B cell (primary cell): ENCODE measurements at regions not wholly inside any gene's neighbourhood (a gene's known extent, or its start where the extent isn't known, plus 50 kb on each side); places are given as distances from the start of the nearest gene placed in this dataset.

ENCODE experiments used
- ATAC-seq: fragments of 200-7000 bp; cut with Tn5 transposase; one replicate; pipeline ENCODE4 v1.10.0; 2021; ENCODE audit warnings: low read depth, mild to moderate bottlenecking, moderate number of reproducible peaks, moderate library complexity
- CTCF ChIA-PET: fragments of 350-600 bp; sonication (Branson Sonifier 250); formaldehyde crosslinking; loops from one replicate; lab custom pipeline; 2021; ENCODE audit warnings: antibody characterized with exemption, inconsistent platforms; lab: Charles Lee
- POLR2A ChIA-PET: fragments of 350-600 bp; sonication (Branson Sonifier 250); formaldehyde crosslinking; loops from one replicate; lab custom pipeline; 2021; ENCODE audit warnings: antibody characterized with exemption; lab: Charles Lee
- DNase-seq: peaks from one replicate; pipeline ENCODE4 v3.0.0; 2013
- H2AFZ ChIP-seq: 2 replicates; pipeline ENCODE4 v1.6.1; 2012; ENCODE audit warnings: mild to moderate bottlenecking, low read depth, low read length; ENCODE audit not compliant: insufficient read depth, poor library complexity, severe bottlenecking
- H3K27ac ChIP-seq, 2 donors: 1 replicate in 1 of 2; 2 replicates in 1 of 2; pipeline ENCODE4 v1.5.1; 2012 to 2013; ENCODE audit warnings: low read length in 2 of 2, mild to moderate bottlenecking in 2 of 2, moderate library complexity in 1 of 2
- H3K27me3 ChIP-seq, 4 experiments: fragments of 200-600 bp in 1 of 4; sonication (generic) in 1 of 4; replicated peaks in 1 of 4; 1 replicate in 2 of 4; 2 replicates in 2 of 4; pipeline versions ENCODE4 v1.6.1 to v1.7.0; 2013 to 2016; ENCODE audit warnings: low read length in 3 of 4, mild to moderate bottlenecking in 2 of 4, mixed read lengths in 1 of 4, moderate library complexity in 1 of 4; ENCODE audit not compliant: insufficient read depth in 4 of 4, control insufficient read depth in 3 of 4; ENCODE audit errors: control extremely low read depth in 1 of 4
- H3K36me3 ChIP-seq, 2 experiments: replicated peaks in 1 of 2; 1 replicate in 1 of 2; 2 replicates in 1 of 2; pipeline versions ENCODE4 v1.6.1 to v1.7.1; 2013; ENCODE audit warnings: low read length in 1 of 2; ENCODE audit not compliant: insufficient read depth in 2 of 2, control insufficient read depth in 1 of 2; ENCODE audit errors: control extremely low read depth in 1 of 2, extremely low read depth in 1 of 2
- H3K4me1 ChIP-seq, 2 donors: fragments of 200-600 bp in 1 of 2; sonication (generic) in 1 of 2; 1 replicate in 1 of 2; 2 replicates in 1 of 2; pipeline versions ENCODE4 v1.5.1 to v1.6.1; 2013 to 2017; ENCODE audit warnings: low read length in 2 of 2; ENCODE audit not compliant: control insufficient read depth in 2 of 2, insufficient read depth in 2 of 2
- H3K4me2 ChIP-seq: replicated peaks from 2 replicates; pipeline ENCODE3; 2012; ENCODE audit warnings: mild to moderate bottlenecking, low read depth, low read length; ENCODE audit not compliant: poor library complexity, severe bottlenecking
- H3K4me3 ChIP-seq, 5 experiments: fragments of 200-600 bp in 1 of 5; sonication (generic) in 1 of 5; 1 replicate in 3 of 5; 2 replicates in 2 of 5; pipeline versions ENCODE4 v1.5.1 to v1.7.0; 2011 to 2016; ENCODE audit warnings: low read length in 4 of 5, mild to moderate bottlenecking in 4 of 5, low read depth in 2 of 5, control low read depth in 1 of 5, moderate library complexity in 1 of 5; ENCODE audit not compliant: insufficient read depth in 1 of 5; ENCODE audit errors: control extremely low read depth in 1 of 5, extremely low read depth in 1 of 5
- H3K79me2 ChIP-seq: fragments of 200-600 bp; sonication (generic); one replicate; pipeline ENCODE4 v1.6.0; 2016; ENCODE audit warnings: low read length; ENCODE audit not compliant: control insufficient read depth, insufficient read depth
- H3K9ac ChIP-seq: fragments of 200-600 bp; sonication (generic); 2 replicates; pipeline ENCODE4 v1.6.1; 2017; ENCODE audit warnings: mild to moderate bottlenecking, low read length, moderate library complexity
- H3K9me3 ChIP-seq, 3 donors: one replicate each; pipeline versions ENCODE4 v1.6.1 to v1.7.1; 2013; ENCODE audit warnings: low read length in 2 of 3; ENCODE audit not compliant: control insufficient read depth in 2 of 3, insufficient read depth in 1 of 3; ENCODE audit errors: control extremely low read depth in 1 of 3
- H4K20me1 ChIP-seq: 2 replicates; pipeline ENCODE4 v1.6.0; 2012; ENCODE audit warnings: mild to moderate bottlenecking, low read length; ENCODE audit not compliant: insufficient read depth, control insufficient read depth, poor library complexity, severe bottlenecking
- H3K27ac Mint-ChIP-seq: one replicate; pipeline ENCODE4 v1.8.0; 2021; ENCODE audit warnings: mixed read lengths
- H3K27me3 Mint-ChIP-seq: one replicate; pipeline ENCODE4 v1.8.0; 2021; ENCODE audit warnings: mixed read lengths
- H3K4me1 Mint-ChIP-seq: one replicate; pipeline ENCODE4 v1.8.0; 2021; ENCODE audit warnings: mixed read lengths
- H3K4me3 Mint-ChIP-seq: one replicate; pipeline ENCODE4 v1.8.0; 2021; ENCODE audit warnings: mixed read lengths
- H3K9me3 Mint-ChIP-seq: one replicate; pipeline ENCODE4 v1.8.0; 2022; ENCODE audit warnings: mixed read lengths; ENCODE audit not compliant: insufficient read depth
- CTCF ChIP-seq: fragments of 200-600 bp; IDR thresholded peaks from one replicate; pipeline ENCODE4 v1.8.0; 2022; ENCODE audit warnings: antibody characterized with exemption, mild to moderate bottlenecking
- EZH2 ChIP-seq: IDR thresholded peaks from 2 replicates; pipeline ENCODE4 v1.6.1; 2012; ENCODE audit warnings: borderline replicate concordance, low read depth, mild to moderate bottlenecking, moderate library complexity, low read length; ENCODE audit not compliant: insufficient read depth, poor library complexity, severe bottlenecking
- WGBS: methylation state at CpG from one replicate; pipeline ENCODE4 v1.1.5; 2013; ENCODE audit warnings: missing lambda C conversion rate; ENCODE audit not compliant: insufficient coverage; 5-methylcytosine and 5-hydroxymethylcytosine counted together
- intact Hi-C: fragments of 100-400 bp; cut with micrococcal nuclease; formaldehyde crosslinking; loops from one replicate; pipeline ENCODE4 v1.10.0; 2022

DNA sequence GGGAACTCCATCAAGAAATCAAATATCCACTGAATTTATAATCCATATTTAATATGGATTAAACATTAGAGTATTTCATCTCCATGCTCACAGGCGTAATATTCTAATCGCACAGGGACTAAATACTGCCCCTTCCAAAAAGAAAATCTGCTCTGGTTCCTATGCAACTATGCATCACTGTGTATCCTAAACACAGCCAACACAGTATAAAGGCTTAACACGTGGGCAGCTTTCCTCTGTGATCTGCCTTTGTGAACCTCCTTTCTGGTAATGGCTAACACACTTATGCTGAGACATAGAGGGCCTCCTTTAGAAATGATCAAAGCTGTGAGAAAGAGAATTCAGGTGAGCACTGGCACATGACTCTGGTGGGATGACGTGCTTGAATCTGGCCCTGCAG lies 110.2 kb downstream of the RAB11FIP2 start:
- H3K4me2 ChIP-seq = no peak overlapping the region

GRCh38 chr10:117936976-117937375 lies 109.8 kb downstream of the RAB11FIP2 start:
- H4K20me1 ChIP-seq = no peaks in the 10 kb centered on the region
- ChIA-PET POLR2A (no interaction called here), CTCF (no interaction called here)
- H3K79me2 ChIP-seq = no peaks in the 10 kb centered on the region
- no peak overlapping the region for H2AFZ ChIP-seq
- Mint-ChIP-seq H3K4me1 (no peaks in the 10 kb centered on the region), H3K4me3 (no peak overlapping the region), H3K27ac (no peak overlapping the region), H3K9me3 (no peaks in the 10 kb centered on the region), H3K27me3 (no peaks in the 10 kb centered on the region)
- no peak for TF ChIP-seq EZH2
- no peak for TF ChIP-seq CTCF
- intact Hi-C loops = no loop called here
- no peaks in the 10 kb centered on the region for H3K27me3 ChIP-seq
- H3K9me3 ChIP-seq = peaks cover 0 to 3% (median 0%) of the 10 kb centered on the region in 3 donors
- H3K4me2 ChIP-seq = no peak overlapping the region
- no peaks in the 10 kb centered on the region for H3K36me3 ChIP-seq
- H3K4me3 ChIP-seq = no peak overlapping the region
- ATAC-seq (no peak), DNase-seq (no peak)
- H3K9ac ChIP-seq = no peak overlapping the region
- H3K27ac ChIP-seq = no peak overlapping the region
- H3K4me1 ChIP-seq = no peaks in the 10 kb centered on the region
- WGBS = 100% methylated on average over 1 of the region's 3 CpGs

More for the DNA sequence above, 110.2 kb downstream of the RAB11FIP2 start:
- no peak overlapping the region for H3K4me3 Mint-ChIP-seq
- H2AFZ ChIP-seq = no peak overlapping the region
- H3K4me1 Mint-ChIP-seq = no peaks in the 10 kb centered on the region
- no peaks in the 10 kb centered on the region for H4K20me1 ChIP-seq
- peaks cover 0 to 3% (median 0%) of the 10 kb centered on the region in 3 donors for H3K9me3 ChIP-seq
- no peaks in the 10 kb centered on the region for H3K36me3 ChIP-seq
- no peak overlapping the region for H3K27ac ChIP-seq
- no peaks in the 10 kb centered on the region for H3K27me3 Mint-ChIP-seq
- ATAC-seq (no peak), DNase-seq (no peak)
- ChIA-PET POLR2A (no interaction called here), CTCF (no interaction called here)
- no peaks in the 10 kb centered on the region for H3K79me2 ChIP-seq
- H3K27me3 ChIP-seq = no peaks in the 10 kb centered on the region
- H3K9ac ChIP-seq = no peak overlapping the region
- intact Hi-C loops = no loop called here
- TF ChIP-seq EZH2 (no peak), CTCF (no peak)
- no peaks in the 10 kb centered on the region for H3K4me1 ChIP-seq
- H3K27ac Mint-ChIP-seq = no peak overlapping the region
- WGBS = 83% methylated on average over 4 of the region's 4 CpGs
- no peaks in the 10 kb centered on the region for H3K9me3 Mint-ChIP-seq
- H3K4me3 ChIP-seq = no peak overlapping the region
